Eye (tissue), 1 donor: ENCODE measurements at regions not wholly inside any gene's neighbourhood (a gene's known extent, or its start where the extent isn't known, plus 50 kb on each side); places are given as distances from the start of the nearest gene placed in this dataset.
"Not testable (repeated sequence)": the region's sequence is repeated elsewhere in the genome, so short reads cannot be mapped to it uniquely, and the experiment has no call there.

Source experiments
- DNase-seq: peaks from one replicate; pipeline ENCODE4 v3.0.0-alpha.2; 2015

DNA sequence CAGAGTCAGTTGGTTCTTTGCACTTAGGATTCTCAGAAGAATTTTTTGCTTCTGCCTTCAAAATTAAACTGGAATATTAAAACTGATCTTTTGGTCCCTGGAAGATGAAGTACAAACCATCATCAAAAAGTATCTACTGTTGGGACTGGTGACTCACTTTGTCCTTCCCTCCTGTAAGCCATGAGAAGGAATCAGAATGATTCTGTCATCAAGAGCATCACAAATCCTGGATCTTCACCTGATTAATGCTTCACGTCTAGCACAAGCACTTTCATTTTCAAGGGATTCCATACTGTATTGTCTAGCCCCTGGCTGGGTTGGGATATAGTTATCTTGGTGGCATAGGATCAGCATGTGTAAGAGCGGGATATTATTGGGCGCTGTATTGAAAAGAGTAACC, 69.3 kb upstream of the CYP1B1 start:
- no peak for DNase-seq

DNA sequence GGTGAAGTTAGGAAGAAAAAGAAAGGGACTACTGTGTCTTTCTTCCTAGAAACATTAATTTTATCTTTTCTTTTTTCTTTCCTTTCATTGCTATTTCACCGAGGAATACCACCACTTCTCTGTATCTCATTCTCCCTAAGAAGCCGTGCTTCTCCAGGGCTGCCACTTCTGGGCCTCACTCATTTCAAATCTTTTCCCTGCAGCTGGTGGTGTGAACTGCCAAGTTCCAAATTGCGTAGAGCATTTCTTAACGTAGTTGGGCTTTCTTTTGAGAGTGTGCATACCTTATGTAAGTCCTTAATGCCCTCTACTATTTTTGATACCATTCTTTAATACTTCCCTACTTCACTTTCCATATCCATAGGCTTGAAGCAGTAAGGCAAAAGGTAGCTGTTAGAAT, 66.7 kb upstream of the CYP1B1 start:
- DNase-seq, result no peak

DNA sequence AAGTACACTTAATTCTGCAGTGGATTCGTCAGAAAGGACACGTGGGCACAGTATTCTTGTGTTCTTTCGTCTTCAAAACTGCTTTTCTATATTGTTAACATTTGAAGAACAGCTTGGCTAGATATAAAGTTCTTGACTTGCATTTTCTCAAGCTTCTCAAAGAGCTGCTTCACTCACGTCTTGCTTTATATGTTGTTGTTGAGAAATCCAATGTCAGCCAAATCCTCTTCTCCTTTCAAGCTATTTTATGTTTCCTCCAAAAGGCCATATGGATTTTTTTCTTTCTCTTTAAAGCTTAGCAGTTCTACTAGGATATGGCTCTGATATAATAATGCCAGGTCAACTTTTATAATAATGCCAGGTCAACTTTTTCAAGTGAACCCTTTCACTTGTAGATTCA, 65.5 kb upstream of the CYP1B1 start:
- no peak for DNase-seq

DNA sequence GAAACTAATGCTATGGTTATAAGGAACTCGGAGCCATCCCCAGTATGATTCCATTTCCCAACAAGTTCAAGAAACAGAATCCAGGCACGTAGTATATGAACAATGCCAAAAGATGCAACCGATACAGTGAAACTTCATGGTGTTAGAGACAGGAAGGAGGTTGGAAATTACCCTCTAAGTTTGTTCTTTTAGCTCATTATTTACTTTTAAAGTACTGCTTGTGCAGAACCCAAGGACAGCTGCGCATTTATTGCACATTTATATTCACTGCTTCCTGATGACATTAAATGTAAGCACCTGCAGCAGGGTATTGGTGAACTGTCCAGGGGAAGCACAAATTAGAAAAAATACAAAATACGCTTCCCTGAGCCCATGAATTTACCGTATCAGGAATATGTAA, 63.0 kb upstream of the CYP1B1 start:
- DNase-seq, result no peak

DNA sequence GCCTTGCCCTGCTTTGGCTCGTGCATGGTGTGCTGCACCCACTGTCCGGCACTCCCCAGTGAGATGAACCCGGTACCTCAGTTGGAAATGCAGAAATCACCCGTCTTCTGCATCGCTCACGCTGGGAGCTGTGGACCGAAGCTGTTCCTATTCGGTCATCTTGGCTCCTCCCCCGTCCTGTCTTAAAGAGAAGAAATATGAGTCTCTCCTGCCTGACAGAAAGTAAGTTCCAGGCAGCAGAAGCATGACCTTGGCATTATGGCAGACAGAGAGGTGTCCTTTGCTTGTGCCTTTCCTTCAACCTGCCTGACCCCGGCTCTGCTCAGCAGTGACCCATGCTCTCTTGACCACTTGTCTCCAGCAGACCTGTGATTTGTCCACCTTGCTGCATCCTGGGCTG, 62.5 kb upstream of the CYP1B1 start:
- no peak for DNase-seq

DNA sequence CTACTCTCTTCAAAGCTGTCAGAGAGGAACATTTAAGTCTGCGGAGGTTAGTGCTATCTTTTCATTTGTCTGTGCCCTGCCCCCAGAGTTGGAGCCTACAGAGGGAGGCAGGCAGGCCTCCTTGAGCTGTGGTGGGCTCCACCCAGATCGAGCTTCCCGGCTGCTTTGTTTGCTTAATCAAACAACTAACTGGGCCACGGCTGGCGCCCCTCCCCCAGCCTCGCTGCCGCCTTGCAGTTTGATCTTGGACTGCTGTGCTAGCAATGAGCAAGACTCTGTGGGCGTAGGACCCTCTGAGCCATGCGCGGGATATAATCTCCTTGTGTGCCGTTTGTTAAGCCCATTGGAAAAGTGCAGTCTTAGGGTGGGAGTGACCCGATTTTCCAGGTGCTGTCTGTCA, 62.0 kb upstream of the CYP1B1 start:
- DNase-seq, result not testable (repeated sequence)

DNA sequence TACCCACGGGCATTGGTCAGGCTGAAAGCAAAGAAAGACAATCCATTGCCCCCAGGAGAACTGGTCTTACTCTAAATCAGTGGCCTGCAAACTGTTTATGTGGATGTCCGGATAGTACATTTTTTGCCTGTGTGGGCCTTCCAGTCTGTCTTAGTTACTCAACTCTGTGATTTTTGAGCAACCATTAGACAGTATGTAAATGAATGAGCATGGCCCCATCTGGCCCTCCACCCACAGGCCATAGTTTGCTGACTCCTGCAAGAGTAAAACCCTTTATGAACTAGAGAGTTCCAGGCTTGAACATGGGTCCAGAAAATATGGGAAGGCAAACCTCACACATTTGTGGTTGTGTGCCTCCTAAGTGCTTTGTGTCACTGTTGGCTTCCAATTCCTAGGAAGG, 55.7 kb upstream of the CYP1B1 start:
- no peak for DNase-seq

DNA sequence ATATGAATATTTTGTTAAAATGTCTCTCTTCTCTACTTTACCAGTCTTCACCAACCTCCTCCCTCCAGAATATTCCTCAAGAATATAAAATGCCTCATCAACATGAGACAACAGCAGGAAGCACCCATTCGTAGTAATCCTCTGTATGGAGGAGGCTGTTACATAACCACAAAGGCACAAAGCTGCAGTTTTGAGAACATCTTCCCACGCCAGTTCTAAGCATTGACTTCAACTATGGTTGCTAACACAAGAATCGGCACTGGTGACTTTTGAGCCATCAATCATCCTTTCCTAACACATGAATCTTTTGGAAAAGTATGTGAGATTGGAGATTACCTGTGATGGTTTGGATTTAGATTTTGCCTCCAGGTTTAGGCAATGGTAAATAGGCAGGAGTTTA, 54.9 kb upstream of the CYP1B1 start:
- DNase-seq, result no peak

DNA sequence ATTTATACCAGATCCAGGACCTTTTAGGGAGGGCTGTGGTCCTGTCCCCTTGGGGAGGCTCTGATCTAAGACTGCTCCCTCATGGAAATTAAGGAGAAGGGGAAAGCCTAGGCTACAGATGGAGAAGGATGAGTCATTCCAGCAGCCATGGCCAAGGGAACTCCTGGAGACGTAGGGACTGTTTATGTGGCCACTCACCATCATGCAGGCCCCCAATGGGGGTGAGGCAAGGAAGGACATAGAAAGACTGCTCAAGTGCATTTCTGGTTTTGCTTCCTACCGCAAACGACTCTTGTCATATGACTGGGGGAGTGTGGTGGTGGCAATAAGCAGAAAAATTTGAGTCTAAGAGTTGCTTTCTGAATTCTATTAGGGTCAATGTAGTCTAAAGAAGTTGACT, 54.0 kb upstream of the CYP1B1 start:
- DNase-seq, result no peak

DNA sequence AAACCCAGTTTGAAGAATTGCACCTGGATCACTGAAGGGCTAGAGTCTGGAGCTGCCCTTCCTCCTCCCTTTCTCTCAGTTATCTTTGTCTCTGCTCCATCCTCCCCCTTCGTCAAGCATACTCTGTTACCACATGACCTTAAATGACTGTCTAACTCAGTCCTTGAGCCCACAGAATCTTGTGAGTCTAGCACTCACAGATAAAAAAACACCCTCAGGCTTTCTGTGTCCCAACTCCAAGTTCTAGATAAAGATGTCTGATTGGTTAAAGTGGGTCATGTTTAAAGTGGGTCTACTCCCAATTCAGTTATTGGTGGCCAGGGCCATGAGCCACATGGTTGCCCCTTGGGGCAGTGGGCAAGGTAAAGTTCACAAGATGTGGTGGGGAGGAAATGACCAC, 53.5 kb upstream of the CYP1B1 start:
- no peak for DNase-seq

DNA sequence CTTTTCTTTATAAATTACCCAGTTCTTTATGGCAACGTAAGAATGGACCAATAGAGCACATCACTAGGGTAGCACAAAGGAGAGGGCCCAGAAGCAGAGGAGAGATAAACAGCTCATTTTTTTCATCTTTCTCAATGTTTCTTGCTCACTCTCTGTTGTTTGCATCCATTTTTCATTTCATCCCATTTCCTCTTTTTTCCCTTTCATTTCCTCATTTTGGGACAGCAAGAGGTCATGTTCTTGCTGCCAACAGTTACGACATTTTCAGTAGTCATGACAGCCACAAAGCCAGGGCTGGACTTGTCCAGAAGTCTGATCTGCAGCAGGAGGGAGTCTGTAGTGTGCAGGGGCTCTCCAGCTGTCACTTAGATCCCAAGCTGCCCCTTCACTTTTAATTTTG, 52.7 kb upstream of the CYP1B1 start:
- DNase-seq, result no peak

DNA sequence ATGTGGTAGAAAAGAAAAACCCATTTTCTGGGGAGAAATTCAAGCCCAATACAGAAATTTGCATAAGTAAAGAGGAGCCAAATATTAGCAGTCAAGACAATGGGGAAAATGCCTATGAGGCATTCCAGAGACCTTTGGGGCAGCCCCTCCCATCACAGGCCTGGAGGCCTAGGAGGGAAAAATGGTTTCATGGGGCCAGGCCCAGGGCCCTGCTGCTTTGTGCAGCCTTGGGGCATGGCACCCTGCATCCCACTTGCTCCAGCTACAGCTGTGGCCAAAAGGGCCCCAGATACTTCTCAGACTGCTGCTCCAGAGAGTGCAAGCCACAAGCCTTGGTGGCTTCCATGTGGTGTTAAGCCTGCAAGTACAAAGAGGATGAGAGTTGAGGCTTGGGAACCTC, 51.3 kb upstream of the CYP1B1 start:
- DNase-seq, result no peak

DNA sequence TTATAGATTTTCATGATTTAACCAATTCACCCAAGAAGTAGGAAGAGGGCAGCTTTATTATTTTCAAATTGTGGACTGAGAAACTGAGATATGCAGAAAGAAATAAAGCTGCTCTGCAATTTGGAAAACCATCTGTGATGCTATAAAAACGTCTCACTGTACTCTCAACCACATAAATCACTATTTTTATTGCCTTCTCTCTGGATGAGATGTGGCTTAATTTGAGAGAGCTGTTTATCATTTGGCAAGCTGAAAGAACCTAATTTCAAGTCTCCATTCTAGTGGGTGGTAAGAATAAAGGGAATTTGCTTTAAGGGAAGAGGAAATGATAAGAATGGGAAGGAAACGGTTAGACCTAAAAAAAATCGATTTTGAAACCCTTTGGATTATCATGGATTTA, 49.9 kb upstream of the CYP1B1 start:
- DNase-seq, result no peak
